OCI-LY7 (cell line): ENCODE measurements at regions not wholly inside any gene's neighbourhood (a gene's known extent, or its start where the extent isn't known, plus 50 kb on each side); places are given as distances from the start of the nearest gene placed in this dataset.

ENCODE experiments used
- BruUV-seq: library from RNA; stranded (reverse); fragments of 400-500 nt; replicated peaks from 2 replicates; lab custom pipeline; 2021; lab: Mats Ljungman, UMichigan
- CTCF ChIA-PET: fragments of 300-600 bp; sonication (Branson Sonifier 250); formaldehyde crosslinking; loops from one replicate; lab custom pipeline; 2022; ENCODE audit warnings: antibody characterized with exemption; ENCODE audit not compliant: unreplicated experiment; lab: Charles Lee
- POLR2A ChIA-PET: fragments of 300-600 bp; sonication (Branson Sonifier 250); formaldehyde crosslinking; loops from one replicate; lab custom pipeline; 2022; ENCODE audit warnings: antibody characterized with exemption; lab: Charles Lee
- DNase-seq: peaks from one replicate; pipeline ENCODE4 v3.0.0-alpha.2; 2015; ENCODE audit warnings: low spot score
- H2AFZ ChIP-seq: fragments of 200-600 bp; sonication (generic), shearing (Covaris generic); 2 replicates; pipeline ENCODE4 v1.6.1; 2014; ENCODE audit warnings: mild to moderate bottlenecking, antibody characterized with exemption, low read length, moderate library complexity
- H3K27ac ChIP-seq: fragments of 200-600 bp; sonication (generic); 2 replicates; pipeline ENCODE4 v1.5.1; 2014; ENCODE audit warnings: mixed run types, low read depth, mild to moderate bottlenecking, moderate library complexity, low read length, inconsistent platforms; ENCODE audit not compliant: poor library complexity, severe bottlenecking
- H3K36me3 ChIP-seq: fragments of 200-600 bp; sonication (generic); 2 replicates; pipeline ENCODE4 v1.6.1; 2014; ENCODE audit warnings: mild to moderate bottlenecking, antibody characterized with exemption, low read length, moderate library complexity, mixed read lengths; ENCODE audit not compliant: insufficient read depth
- H3K4me1 ChIP-seq: fragments of 200-600 bp; sonication (generic); 2 replicates; pipeline ENCODE4 v1.5.1; 2014; ENCODE audit warnings: mild to moderate bottlenecking, low read length; ENCODE audit not compliant: insufficient read depth, poor library complexity, severe bottlenecking
- H3K4me2 ChIP-seq: fragments of 200-600 bp; sonication (generic); 2 replicates; pipeline ENCODE4 v1.6.1; 2014; ENCODE audit warnings: mild to moderate bottlenecking, low read length
- H3K4me3 ChIP-seq: fragments of 200-600 bp; sonication (generic); 2 replicates; pipeline ENCODE4 v1.5.1; 2014; ENCODE audit warnings: mild to moderate bottlenecking, low read depth, low read length; ENCODE audit not compliant: poor library complexity, severe bottlenecking
- H3K79me2 ChIP-seq: fragments of 200-600 bp; sonication (generic); 2 replicates; pipeline ENCODE4 v1.6.1; 2016; ENCODE audit warnings: low read depth, mild to moderate bottlenecking, low read length, moderate library complexity, mixed read lengths; ENCODE audit not compliant: insufficient read depth
- H3K9me2 ChIP-seq: fragments of 200-600 bp; sonication (generic); 2 replicates; pipeline ENCODE4 v1.6.1; 2016; ENCODE audit warnings: mild to moderate bottlenecking, low read length, mixed read lengths; ENCODE audit not compliant: insufficient read depth
- H3K9me3 ChIP-seq: fragments of 200-600 bp; sonication (generic); 2 replicates; pipeline ENCODE4 v1.6.1; 2014; ENCODE audit warnings: mild to moderate bottlenecking, mixed run types, low read length, mixed read lengths
- H4K20me1 ChIP-seq: fragments of 200-600 bp; sonication (generic); 2 replicates; pipeline ENCODE4 v1.6.1; 2014; ENCODE audit warnings: mild to moderate bottlenecking, antibody characterized with exemption, low read length, moderate library complexity, mixed read lengths; ENCODE audit not compliant: insufficient read depth
- CTCF ChIP-seq: fragments of 200-600 bp; sonication (generic); conservative IDR thresholded peaks from 2 replicates; pipeline ENCODE4 v1.5.1; 2014; ENCODE audit warnings: mild to moderate bottlenecking, antibody characterized with exemption, low read length, moderate library complexity, mixed read lengths
- EZH2phosphoT487 ChIP-seq: fragments of 200-600 bp; sonication (generic); IDR thresholded peaks from 2 replicates; pipeline ENCODE4 v1.6.1; 2018; ENCODE audit warnings: low read depth, borderline replicate concordance, mild to moderate bottlenecking, mixed run types, antibody characterized with exemption, low read length, moderate library complexity, mixed read lengths
- intact Hi-C: fragments of 100-400 bp; cut with micrococcal nuclease; formaldehyde crosslinking; loops from one replicate; pipeline ENCODE4 v1.10.0; 2022; ENCODE audit not compliant: unreplicated experiment

- Histone ChIP-seq H3K9me3 (no peaks in the 10 kb centered on the region), H4K20me1 (no peaks in the 10 kb centered on the region), H3K36me3 (no peaks in the 10 kb centered on the region), H3K79me2 (no peaks in the 10 kb centered on the region), H3K9me2 (no peaks in the 10 kb centered on the region), H2AFZ (no peak overlapping the region), H3K4me2 (no peak overlapping the region), H3K4me1 (no peaks in the 10 kb centered on the region), H3K4me3 (no peak overlapping the region), H3K27ac (no peak overlapping the region)
- POLR2A ChIA-PET, result interaction anchor here (0.6 kb wide), 1 partner anchor 901 kb away, joined by 3 read pairs; no protein-coding TSS in a partner anchor
- TF ChIP-seq CTCF (no peak), EZH2phosphoT487 (no peak)
- CTCF ChIA-PET, result no interaction called here
- intact Hi-C loops, result no loop called here
- DNase-seq, result no peak
- BruUV-seq, result no TSS peak
Observed at GRCh38 chrX:76977452-76977851, 469.7 kb upstream of the FGF16 start.

GRCh38 chrX:76987381-76987780 is 459.8 kb upstream of the FGF16 start:
- no peak for DNase-seq
- intact Hi-C loops, result no loop called here

More at GRCh38 chrX:76987381-76987780, 459.8 kb upstream of the FGF16 start:
- no peak overlapping the region for H3K4me2 ChIP-seq
- no peak overlapping the region for H2AFZ ChIP-seq
- no peaks in the 10 kb centered on the region for H3K9me3 ChIP-seq
- POLR2A ChIA-PET, result no interaction called here
- no peaks in the 10 kb centered on the region for H3K36me3 ChIP-seq
- H3K4me1 ChIP-seq, result no peaks in the 10 kb centered on the region
- H3K27ac ChIP-seq, result no peak overlapping the region
- TF ChIP-seq EZH2phosphoT487 (no peak), CTCF (no peak)
- no TSS peak for BruUV-seq
- H3K79me2 ChIP-seq, result no peaks in the 10 kb centered on the region
- no peak overlapping the region for H3K4me3 ChIP-seq
- no peaks in the 10 kb centered on the region for H4K20me1 ChIP-seq
- H3K9me2 ChIP-seq, result no peaks in the 10 kb centered on the region
- CTCF ChIA-PET, result no interaction called here
